Nucleus accumbens (tissue), 56 donors: ENCODE measurements at regions not wholly inside any gene's neighbourhood (a gene's known extent, or its start where the extent isn't known, plus 50 kb on each side); places are given as distances from the start of the nearest gene placed in this dataset.

Source experiments
- DNase-seq, 56 donors: peaks; one replicate each; lab custom pipeline; 2025; lab: John Stamatoyannopoulos, UW

- no peak for DNase-seq
Measured at GRCh38 chr2:216320852-216321251, 51.4 kb downstream of the MARCHF4 start.

GRCh38 chr2:216319771-216320170 is 52.5 kb downstream of the MARCHF4 start:
- DNase-seq: no peak

GRCh38 chr2:216318521-216318874 is 53.8 kb downstream of the MARCHF4 start:
- no peak for DNase-seq

GRCh38 chr2:216317831-216318520 is 54.3 kb downstream of the MARCHF4 start:
- DNase-seq: no peak

- DNase-seq: no peak
Measured at GRCh38 chr2:216316743-216317142, 55.5 kb downstream of the MARCHF4 start.

GRCh38 chr2:216315802-216316603 is 56.3 kb downstream of the MARCHF4 start:
- DNase-seq: peak in 1 of 56 donors; percentile 10

- no peak for DNase-seq
Measured at GRCh38 chr2:216312441-216312840, 59.8 kb downstream of the MARCHF4 start.

GRCh38 chr2:216308576-216308975 is 63.7 kb downstream of the MARCHF4 start:
- no peak for DNase-seq

GRCh38 chr2:216307496-216307895 is 64.8 kb downstream of the MARCHF4 start:
- DNase-seq: no peak

- DNase-seq: no peak
Measured at GRCh38 chr2:216306868-216307267, 65.4 kb downstream of the MARCHF4 start.

- no peak for DNase-seq
Measured at GRCh38 chr2:216305574-216305973, 66.7 kb downstream of the MARCHF4 start.

GRCh38 chr2:216302981-216303676 is 69.2 kb downstream of the MARCHF4 start:
- DNase-seq: no peak

- DNase-seq: no peak
Measured at GRCh38 chr2:216300906-216301305, 71.4 kb downstream of the MARCHF4 start.

GRCh38 chr2:216299588-216299987 is 72.7 kb downstream of the MARCHF4 start:
- DNase-seq: no peak

- DNase-seq: no peak
Measured at GRCh38 chr2:216298719-216299495, 73.4 kb downstream of the MARCHF4 start.

GRCh38 chr2:216296856-216297255 is 75.4 kb downstream of the MARCHF4 start:
- no peak for DNase-seq

- DNase-seq: no peak
Measured at GRCh38 chr2:216294305-216294704, 78.0 kb downstream of the MARCHF4 start.

GRCh38 chr2:216293883-216294282 is 78.4 kb downstream of the MARCHF4 start:
- DNase-seq: no peak

- DNase-seq: peak in 24 of 56 donors; percentile 2 to 52 (median 18)
Measured at GRCh38 chr2:216292886-216293301, 79.4 kb downstream of the MARCHF4 start.

- no peak for DNase-seq
Measured at GRCh38 chr2:216292475-216292874, 79.8 kb downstream of the MARCHF4 start.

GRCh38 chr2:216289470-216289869 is 82.8 kb downstream of the MARCHF4 start:
- DNase-seq: no peak
